Umbilical cord (tissue), 1 donor: ENCODE measurements at regions not wholly inside any gene's neighbourhood (a gene's known extent, or its start where the extent isn't known, plus 50 kb on each side); places are given as distances from the start of the nearest gene placed in this dataset.
A peak's percentile ranks its signal among the peaks of the same experiment; 100 is the strongest.

Experiments
- DNase-seq: peaks from one replicate; pipeline ENCODE4 v3.0.0-alpha.2; 2015; ENCODE audit warnings: low spot score

DNA sequence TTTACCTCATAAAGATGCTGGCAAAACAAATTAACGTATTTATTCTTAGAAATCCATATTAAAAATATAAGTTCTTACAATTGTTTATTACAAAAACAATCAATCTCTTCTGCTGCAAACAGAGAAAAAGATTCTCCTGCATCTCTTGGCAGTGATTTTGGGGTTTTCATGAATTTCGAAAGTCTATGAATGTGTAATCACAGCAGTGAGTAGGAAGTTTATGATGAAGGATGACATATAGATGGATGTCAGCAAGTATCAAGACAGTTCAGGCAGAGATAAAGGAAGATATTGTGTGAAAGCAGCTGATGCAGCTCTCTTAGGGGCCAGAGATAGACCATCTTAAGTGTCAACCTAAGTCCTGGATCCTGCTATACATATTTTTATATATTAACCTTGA, 196.9 kb upstream of the BANK1 start:
- DNase-seq, result no peak

DNA sequence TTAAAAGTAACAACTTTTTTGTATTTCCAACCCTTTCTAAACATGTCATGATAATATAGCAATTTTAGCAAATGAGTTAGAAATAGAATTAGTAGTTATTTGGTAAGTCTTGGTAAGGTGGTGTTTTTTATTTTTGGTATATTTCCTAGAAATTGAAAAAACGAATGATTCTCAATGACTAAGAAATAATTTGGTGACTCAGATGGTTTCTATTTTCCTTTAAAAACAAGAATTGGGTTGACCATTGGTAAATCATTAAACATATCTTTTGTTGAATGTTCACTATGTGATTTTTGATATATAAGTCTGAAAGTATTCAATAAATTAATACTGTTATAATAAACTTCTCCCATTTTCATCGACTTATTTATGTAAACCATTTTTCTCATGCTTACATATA, 206.2 kb upstream of the BANK1 start:
- DNase-seq, result no peak

DNA sequence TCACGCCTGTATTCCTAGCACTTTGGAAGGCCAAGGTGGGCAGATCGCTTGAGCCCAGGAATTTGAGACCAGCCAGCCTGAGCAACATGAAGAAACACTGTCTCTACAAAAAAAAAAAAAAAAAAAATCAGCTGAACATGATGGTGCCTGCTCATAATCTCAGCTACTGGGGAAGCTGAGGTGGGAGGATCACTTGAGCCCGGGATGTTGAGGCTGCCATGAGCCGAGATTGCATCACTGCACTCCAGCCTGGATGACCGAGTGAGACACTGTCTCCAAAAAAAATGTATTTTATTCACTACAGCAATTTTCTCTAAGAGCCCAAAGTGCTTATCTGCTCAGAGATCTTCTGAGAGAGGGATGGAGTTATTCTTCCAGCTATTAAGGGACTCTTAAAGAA, 215.8 kb upstream of the PPP3CA start:
- no peak for DNase-seq

DNA sequence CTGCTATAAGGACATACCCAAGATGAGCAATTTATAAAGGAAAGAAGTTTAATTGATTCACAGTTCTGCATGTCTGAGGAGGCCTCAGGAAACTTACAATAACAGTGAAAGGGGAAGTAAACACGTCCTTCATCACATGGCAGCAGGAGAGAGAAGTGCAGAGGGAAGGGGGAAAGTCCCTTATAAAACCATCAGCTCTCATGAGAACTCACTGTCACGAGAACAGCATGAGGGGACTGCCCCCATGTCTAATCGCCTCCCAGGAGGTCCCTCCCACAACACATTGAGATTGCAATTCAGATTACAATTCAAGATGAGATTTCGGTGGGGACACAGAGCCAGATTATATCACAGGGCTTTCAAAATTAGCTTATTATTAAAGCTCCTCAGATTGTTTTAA, 209.5 kb upstream of the PPP3CA start:
- DNase-seq, result no peak

DNA sequence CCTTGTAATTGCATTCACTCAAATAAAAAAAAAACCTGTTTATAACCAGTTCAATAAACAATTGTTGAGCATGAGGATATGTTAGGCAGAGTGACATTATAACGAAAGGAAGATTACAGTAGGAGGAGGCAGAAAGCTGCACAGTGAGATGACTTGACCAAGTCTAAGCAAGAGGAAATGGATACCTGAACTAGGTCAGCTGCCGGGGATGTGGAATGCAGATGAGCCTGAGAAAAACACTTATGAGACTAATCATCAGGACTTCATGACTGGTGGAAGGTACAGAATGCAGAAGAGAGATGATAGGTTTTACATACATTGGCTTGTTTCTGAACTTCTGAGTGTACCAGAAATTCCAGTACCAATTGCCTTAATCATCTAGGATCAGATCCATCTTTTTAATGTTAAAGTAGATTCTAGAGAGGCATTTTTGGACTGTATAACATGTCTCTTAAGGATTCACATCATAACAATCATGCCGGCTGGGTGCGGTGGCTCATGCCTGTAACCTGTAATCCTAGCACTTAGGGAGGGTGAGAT, 208.1 kb upstream of the PPP3CA start:
- DNase-seq, result no peak

DNA sequence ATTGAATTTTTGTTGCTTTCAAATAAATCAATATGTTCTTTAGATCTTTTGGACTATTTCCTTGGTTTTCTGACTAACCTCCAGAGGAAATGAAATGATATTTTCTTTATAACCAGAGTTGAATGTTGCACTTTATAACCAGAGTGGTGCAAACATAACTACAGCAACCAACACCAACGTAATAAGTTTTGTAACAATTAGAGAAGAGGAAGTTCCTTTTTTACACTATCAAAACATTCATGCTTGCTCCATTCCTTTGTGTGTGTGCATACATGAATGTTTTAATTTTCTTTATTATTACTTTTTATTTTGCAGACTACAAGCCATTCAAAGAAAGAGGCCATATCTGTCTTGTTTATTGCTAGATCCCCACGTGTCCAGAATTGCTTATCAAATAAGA, 193.0 kb upstream of the PPP3CA start:
- no peak for DNase-seq

DNA sequence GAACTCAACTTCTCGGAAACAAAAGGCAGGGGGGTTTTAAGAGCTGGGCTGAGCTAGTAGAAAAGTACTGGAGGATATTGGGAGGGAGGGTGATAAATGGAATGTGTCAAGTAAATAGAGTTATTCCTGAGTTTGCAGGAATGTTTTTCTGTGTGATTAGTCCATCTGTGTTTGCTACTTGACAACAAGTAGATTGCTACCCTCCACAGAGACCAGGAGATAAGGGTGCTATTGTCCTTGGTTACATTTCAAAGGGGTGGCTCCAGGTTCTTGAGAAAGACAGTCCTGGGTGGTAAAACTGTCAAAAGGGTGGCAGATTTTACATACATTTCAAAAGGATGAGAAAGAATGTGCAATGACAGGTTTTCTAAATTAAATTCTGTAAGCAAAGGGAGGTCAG, 181.2 kb upstream of the PPP3CA start:
- no peak for DNase-seq

DNA sequence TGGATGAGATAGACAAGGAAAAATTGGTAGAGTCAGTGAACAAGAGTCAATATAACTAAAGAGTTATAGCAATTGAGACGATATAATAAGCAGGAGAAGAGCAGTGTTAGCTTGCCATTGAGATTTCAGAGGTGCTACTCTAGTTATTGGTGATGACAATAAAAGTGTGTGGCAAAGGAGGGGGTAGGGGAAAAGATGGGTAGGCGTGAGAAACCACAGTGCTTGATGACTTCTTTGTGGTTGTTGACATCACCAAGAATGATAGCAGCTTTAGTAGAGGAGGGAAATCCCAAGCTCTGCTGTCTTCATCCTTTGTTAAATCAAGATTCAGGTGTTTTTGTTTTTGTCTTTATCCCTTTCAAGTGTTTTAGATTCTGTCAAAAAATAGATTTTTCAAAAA, 179.9 kb upstream of the PPP3CA start:
- DNase-seq, result no peak

DNA sequence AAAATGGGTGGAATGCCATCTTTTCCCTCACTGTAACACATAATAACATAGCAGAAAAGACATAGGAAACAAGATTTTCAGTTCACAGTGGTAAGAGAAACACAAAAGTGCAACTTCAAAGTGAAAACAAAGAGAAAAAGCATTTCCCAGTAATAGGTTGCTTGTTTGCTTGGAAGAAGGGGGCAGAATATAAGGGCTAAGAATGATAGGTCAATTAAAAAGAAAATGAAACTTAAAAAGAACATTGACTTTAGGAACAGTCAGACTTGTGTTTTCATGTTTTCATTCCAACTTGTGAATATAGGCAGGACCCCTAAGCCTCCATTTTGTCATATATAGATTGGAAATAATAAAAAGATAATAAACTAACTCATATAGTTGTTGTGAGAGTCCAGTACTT, 168.2 kb upstream of the PPP3CA start:
- no peak for DNase-seq

DNA sequence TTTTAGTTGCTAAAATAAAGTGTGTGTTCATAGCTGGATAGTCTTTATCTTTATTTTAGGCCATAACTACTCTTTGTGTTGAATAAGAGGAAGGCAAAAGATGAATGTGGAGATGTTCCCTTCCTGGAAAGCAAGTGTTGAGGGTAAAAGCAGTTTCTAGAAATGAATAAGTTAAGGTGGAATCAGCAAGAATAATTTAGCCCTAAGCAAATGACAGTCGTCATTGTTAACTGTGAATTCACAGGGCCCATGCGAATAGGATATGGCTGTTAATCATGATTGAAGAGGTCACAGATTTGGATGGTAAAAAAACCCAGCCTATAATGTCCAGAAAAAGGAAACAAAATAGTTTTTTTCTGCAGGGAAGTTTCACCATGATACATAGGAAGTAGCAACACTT, 167.8 kb upstream of the PPP3CA start:
- no peak for DNase-seq

DNA sequence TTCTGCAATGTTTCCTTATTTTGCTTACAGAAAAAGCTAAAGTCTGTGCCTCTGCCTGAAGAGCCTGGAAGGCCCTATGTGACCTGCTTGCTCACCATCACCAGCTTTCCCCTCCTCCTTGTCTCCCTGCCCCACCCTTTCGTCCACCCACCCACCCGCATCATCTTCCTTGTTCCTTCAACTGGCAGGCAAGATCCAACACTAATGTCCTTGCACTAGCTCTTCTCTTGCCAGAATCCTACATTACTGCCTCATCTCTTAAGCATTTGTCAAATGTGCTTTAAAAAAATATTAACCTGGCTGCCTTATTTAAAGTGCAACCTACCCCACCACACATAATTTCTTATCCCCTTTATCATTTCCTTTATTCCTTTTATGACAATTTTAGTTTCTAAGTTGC, 165.1 kb upstream of the PPP3CA start:
- DNase-seq, result no peak

DNA sequence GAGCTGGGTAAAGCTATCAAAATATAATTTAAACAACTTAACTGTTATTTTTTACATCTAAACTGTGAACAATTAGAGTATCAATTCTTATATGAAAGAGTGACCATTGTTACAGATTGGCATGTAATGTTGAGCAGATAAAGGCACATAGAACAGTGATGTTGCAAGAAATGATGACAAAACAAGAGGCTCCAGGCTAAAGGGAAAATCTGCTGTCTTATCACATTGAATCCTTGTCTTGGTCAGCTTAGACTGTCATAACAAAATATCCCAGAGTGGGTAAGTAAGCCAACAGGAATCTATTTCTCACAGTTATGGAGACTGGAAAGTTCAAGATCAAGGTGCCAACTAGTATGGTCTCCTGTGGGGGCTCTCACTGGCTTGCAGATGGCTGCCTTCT, 154.1 kb upstream of the PPP3CA start:
- DNase-seq, result no peak

DNA sequence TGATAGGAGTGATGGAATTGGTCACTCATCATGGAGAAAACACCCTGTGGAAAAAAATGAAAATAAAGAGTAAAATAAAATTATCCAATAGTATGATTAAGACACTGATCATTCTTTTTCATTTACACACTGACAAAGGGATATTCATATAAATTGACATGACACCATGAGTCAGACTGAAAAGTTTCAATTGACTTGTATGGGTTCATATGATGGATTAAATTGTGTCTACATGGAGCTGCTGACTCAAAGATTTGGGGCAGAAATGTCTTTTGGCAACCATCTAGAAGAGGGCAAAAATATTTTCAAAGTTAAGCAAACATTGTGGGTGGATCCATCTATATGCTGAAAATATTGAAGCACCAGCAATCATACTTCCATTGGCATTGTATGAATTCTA, 153.4 kb upstream of the PPP3CA start:
- DNase-seq, result no peak

DNA sequence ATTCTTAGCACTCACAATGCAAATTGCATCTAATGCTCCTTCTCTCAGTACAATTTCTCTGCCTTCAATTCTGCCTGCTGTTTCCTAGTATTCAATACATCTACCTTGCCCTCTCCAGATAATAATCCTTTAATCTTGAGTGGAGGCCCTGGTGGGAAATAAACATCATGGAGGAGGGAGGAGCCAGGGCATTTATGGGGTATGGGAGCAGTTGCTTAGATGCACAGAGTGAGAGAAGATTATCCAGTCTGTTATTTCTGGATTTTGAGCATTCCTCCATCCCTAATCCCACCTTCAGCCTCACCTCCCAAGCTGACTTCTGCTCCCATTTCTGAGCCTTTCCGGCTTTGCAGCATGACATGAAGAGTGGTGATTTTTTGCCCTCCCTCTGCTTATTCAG, 127.9 kb upstream of the PPP3CA start:
- DNase-seq, result no peak

DNA sequence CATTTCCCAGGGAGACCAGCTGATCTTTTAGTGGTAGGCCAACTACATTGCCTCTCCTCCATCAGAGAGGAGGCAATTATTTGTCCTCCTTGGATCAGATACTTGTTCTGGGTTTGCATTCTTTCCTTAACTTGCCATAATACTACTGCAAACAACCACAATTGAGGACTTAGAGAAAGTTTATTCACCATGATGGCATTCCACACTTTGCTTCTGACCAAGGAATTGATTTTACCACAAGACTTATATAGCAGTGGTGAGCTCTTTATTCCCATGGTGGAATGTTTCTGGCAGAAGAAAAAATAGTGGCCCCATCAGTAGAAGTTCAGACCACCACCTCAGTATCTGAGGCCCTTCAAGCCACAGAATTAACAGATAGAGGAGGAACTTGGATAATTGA, 123.9 kb upstream of the PPP3CA start:
- DNase-seq, result no peak

DNA sequence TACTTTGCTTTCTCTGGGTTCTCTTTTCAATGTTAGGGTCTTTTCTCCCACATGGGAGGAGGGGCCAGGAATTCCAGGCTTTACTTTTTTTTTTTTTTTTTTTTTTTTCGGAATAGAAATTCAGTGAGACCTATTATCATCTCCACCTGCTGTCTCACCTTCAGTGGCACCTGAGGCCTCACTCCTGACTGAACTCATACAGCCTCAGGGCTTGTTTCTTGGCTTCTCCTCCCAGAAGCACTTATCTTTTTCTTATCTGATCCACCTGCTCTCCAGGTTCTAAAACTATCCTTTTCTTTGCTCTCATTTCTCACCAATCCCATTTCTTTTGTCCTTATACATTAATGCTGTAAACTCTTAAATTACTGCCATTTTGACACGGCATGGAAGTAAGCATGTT, 117.3 kb upstream of the PPP3CA start:
- DNase-seq, result no peak

DNA sequence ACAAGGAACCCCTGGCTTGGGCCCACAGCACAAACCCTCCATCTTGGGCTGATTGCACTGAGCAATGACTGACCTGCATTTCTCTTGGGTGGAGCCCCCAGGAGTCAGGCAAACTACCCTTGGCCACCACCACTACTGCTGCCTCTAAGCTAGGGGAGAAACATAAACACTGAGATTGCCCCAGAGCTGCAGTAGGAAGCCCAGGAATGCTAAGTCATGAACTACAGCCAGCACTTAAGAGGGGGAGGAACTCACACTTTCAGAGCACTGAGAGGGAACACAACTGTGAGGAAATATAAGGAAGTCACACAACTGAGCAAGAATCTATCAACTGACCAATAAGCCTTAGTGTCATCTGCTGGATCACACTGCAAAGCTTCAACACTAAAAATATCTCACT, 111.6 kb upstream of the PPP3CA start:
- DNase-seq, result no peak

DNA sequence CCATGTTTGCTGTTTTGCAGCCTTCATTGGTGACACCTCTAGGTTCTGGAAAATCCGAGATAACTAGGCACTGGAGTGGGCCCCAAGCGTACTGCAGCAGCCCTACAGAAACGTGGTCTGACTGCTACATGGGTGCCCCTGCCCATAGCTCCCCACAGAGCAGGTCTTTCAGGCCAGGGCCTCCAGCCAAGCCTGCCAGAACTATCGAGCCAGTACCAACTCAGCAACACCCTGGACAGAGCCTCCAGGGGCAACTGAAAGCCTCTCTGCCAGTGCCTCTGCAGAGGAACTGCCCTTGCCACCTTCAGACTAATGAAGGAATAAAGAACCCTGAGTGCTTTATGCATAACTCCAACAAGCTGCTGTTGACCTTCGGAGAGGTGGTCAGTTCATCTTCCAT, 111.1 kb upstream of the PPP3CA start:
- DNase-seq, result no peak

DNA sequence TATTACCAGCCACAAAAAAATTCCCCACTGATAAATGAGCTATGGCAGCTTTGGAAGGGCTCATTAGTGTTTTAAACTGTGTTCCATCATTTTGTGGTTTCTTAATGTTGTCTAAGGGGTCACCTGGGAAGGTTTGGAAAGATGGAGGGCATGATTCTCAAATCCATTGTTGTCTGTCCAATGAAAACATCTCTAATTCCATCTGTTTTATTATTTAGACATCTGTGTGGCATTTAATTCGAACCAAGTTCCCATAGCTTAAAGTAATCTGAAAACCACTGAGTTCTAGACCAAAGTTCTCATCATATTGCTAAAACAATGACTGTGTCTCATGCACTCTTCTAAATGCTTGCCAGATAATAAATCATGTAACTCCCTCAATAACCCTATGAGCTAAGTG, 103.8 kb upstream of the PPP3CA start:
- DNase-seq, result no peak

DNA sequence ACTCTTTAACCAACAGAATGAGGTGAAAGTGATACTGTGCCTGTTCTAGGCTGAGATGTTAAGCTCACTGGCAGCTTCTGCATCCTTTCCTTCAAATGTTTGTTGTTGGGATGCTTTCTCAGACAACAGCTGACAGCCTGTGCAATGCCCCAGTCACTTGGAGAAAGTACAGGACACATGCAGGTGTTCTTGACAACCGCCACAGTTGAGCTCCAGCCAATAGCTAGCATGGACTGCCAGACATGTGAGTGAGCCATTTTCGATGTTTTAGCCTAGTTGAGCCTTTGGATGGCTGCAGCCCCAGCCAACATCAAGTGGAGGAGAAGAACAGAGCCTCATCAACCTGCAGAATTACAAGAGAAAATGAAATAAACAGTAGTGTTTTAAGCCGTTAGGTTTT, 94.1 kb upstream of the PPP3CA start:
- no peak for DNase-seq

DNA sequence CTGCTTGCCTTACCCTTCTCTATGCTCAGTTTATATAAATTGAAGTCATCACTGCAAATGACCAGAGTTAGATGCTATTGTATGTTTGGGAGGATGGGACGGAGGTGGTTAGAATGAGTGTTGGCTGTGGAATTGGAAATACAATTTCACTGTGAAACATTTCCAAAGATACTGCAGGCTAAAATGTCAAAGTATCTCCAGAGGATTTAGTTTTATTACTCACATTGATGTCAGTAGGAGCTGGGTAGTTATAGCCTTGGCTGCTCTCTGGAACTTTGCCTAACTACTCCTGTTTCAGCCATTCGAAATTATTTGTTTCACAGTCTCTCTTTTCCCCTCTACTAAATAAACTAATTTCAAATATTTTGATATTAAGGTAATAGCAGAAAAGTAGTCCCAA, 92.6 kb upstream of the PPP3CA start:
- peak; percentile 31 for DNase-seq

DNA sequence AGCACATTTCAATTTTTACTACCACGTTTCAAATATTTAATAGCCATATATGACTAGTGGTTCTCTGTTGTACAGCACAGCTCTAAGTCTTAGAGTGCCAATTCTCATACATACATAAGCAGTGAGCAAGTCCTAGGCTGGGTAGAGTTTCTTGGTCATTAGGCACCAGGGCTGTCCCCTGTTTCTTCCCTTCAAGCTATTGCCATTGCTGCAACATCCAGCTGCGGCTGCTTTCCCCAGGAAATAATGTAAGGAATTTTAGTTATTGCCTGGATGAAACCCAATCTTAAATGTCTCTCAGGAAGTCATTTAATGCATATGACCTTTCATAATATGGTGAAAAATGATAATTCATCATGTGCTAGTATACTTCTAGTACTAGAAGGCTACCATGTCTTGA, 74.1 kb upstream of the PPP3CA start:
- DNase-seq, result no peak

DNA sequence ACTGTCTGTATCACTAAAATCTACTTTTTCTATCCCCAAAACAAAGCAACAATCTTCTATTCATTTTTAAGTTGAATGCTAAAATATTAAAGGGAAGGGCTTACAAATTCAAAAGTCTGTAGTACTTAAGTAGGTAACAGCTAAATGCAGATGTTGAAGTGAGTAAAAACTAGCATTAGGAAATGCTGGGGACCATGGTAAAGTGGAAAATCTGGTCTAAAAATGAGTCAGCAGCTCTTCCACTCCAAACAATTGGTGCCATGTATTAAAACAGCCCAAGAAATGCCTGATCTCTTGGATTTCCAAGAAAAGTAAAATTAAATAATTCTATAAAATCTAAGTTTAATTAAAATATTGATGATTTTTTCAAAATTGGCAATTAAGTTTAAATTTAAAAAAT, 73.3 kb upstream of the PPP3CA start:
- no peak for DNase-seq

DNA sequence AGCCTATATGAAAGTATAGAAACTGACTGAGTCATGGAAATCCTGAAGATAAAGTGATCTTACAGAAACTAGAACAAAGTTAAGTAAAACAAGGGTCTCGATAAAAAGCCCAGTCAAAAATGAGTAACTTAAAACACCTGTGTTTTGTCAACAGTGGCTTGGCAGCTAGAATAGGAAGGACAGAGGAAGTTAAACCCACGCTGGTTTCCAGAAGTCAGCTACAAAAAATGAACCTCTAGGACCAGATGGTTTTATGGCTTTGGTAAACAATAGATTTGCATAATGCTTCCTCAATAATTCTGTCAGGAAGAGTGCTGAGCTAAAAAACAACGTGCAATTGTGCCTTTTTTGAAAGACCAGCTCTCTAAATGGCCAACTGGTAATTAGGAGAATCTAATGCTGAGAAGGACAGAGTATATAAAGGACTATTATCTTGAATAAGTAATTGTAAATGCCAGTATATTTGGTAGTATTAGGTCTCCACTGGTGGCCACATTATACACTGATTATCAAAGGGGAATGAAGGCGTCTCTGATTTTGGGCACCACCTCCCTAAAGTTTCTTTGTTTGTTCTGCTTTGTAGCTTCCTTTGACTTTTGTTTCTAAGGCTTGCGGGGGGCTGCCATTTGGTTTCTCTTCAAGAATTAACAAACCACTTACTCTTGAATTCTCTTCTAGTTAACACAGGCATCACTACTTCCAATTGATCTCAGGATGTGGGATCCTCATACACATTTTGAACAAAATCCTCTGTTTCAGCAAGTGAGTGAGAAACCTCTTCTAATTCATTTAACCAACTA, 72.2 kb upstream of the PPP3CA start:
- DNase-seq, result peak; percentile 2
